Panc1 (cell line): ENCODE measurements at regions not wholly inside any gene's neighbourhood (a gene's known extent, or its start where the extent isn't known, plus 50 kb on each side); places are given as distances from the start of the nearest gene placed in this dataset.

Experiments used
- ATAC-seq: fragments of 200-7000 bp; cut with Tn5 transposase; 2 replicates; pipeline ENCODE4 v1.9.1; 2020; ENCODE audit warnings: mild to moderate bottlenecking, moderate library complexity
- BruUV-seq: library from RNA; stranded (reverse); fragments of 400-500 nt; replicated peaks from 2 replicates; lab custom pipeline; 2021; lab: Mats Ljungman, UMichigan
- CTCF ChIA-PET: fragments of 300-600 bp; sonication (Branson Sonifier 250); formaldehyde crosslinking; loops from one replicate; lab custom pipeline; 2022; ENCODE audit warnings: antibody characterized with exemption; lab: Charles Lee
- POLR2A ChIA-PET: fragments of 300-600 bp; sonication (Branson Sonifier 250); formaldehyde crosslinking; loops from one replicate; lab custom pipeline; 2022; ENCODE audit warnings: antibody characterized with exemption; lab: Charles Lee
- DNase-seq: peaks from one replicate; pipeline ENCODE4 v3.0.0-alpha.2; 2010; ENCODE audit warnings: low read depth, low spot score
- H3K27ac ChIP-seq: 2 replicates; pipeline ENCODE4 v1.5.1; 2011; ENCODE audit warnings: mild to moderate bottlenecking, low read length, inconsistent platforms
- H3K27me3 ChIP-seq: fragments of 200-500 bp; sonication (Bioruptor generic); 2 replicates; pipeline ENCODE4 v1.6.0; 2014; ENCODE audit warnings: low read length, inconsistent platforms; ENCODE audit not compliant: control insufficient read depth, insufficient read depth
- H3K36me3 ChIP-seq: fragments of 200-500 bp; sonication (Bioruptor generic); 2 replicates; pipeline ENCODE4 v1.5.1; 2014; ENCODE audit warnings: inconsistent platforms, mild to moderate bottlenecking, low read length, moderate library complexity; ENCODE audit not compliant: control insufficient read depth, insufficient read depth
- H3K4me1 ChIP-seq: 2 replicates; pipeline ENCODE4 v1.5.1; 2011; ENCODE audit warnings: inconsistent platforms, mild to moderate bottlenecking, low read length, moderate library complexity; ENCODE audit not compliant: control insufficient read depth, insufficient read depth
- H3K4me3 ChIP-seq, 2 experiments: 2 replicates each; pipeline ENCODE4 v1.5.1; 2011 to 2012; ENCODE audit warnings: low read depth in 2 of 2, low read length in 2 of 2, mild to moderate bottlenecking in 2 of 2, inconsistent platforms in 1 of 2, moderate library complexity in 1 of 2
- H3K9me3 ChIP-seq: fragments of 200-500 bp; sonication (Bioruptor generic); 2 replicates; pipeline ENCODE4 v1.5.1; 2014; ENCODE audit warnings: low read depth, mild to moderate bottlenecking, inconsistent platforms, low read length, moderate library complexity; ENCODE audit not compliant: control insufficient read depth, insufficient read depth
- POLR2AphosphoS5 ChIP-seq: IDR thresholded peaks from 2 replicates; pipeline ENCODE4 v1.6.1; 2012; ENCODE audit warnings: mild to moderate bottlenecking, low read depth, low read length, moderate library complexity
- SIN3A ChIP-seq: IDR thresholded peaks from 2 replicates; pipeline ENCODE4 v1.6.1; 2012; ENCODE audit warnings: low read depth, mild to moderate bottlenecking, low read length, moderate library complexity, borderline replicate concordance; ENCODE audit not compliant: insufficient read depth
- TCF7L2 ChIP-seq: IDR thresholded peaks from 2 replicates; pipeline ENCODE4 v1.6.1; 2011; ENCODE audit warnings: mild to moderate bottlenecking, low read depth, low read length, inconsistent platforms
- in situ Hi-C: cut with HindIII; loops from 2 replicates; pipeline ENCODE4 v1.10.0; 2016; ENCODE audit warnings: low sequenced_read_pairs, low pct_unique_long_range_greater_than_20kb
- intact Hi-C: fragments of 100-400 bp; cut with micrococcal nuclease; formaldehyde crosslinking; loops from one replicate; pipeline ENCODE4 v1.10.0; 2022; ENCODE audit not compliant: unreplicated experiment
- TF ChIP-seq, protein P1 (sequence below): fragments of 450-650 bp; IDR thresholded peaks from 2 replicates; pipeline ENCODE4 v1.5.1; 2017; ENCODE audit warnings: mild to moderate bottlenecking
- TF ChIP-seq, protein P2 (sequence below), 2 experiments: IDR thresholded peaks; 2 replicates each; pipeline ENCODE4 v1.6.1; 2011 to 2012; ENCODE audit warnings: low read depth in 2 of 2, control low read depth in 1 of 2, low read length in 1 of 2, mild to moderate bottlenecking in 1 of 2, moderate library complexity in 1 of 2; ENCODE audit not compliant: insufficient read depth in 1 of 2

DNA sequence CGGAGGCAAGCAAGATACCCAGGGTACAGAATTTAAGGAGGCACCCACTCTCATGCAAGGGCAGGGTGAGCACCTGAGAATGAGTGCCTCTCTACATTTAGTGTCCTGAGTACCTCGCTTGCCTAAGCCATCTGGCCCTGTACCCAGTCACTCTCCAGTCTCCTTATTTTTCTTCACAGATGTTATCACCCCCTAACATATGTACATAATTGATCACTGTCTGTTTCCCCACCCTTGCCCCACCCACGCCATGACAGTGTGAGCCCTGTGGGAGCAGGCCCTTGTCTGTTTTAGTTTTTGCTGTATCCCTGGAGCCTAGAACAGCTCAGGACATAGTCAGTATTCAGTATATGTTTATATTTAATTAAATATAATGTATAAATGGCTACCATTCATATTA lies 113.6 kb downstream of the SPRY1 start:
- H3K36me3 ChIP-seq, result no peaks in the 10 kb centered on the region
- DNase-seq, result no peak
- H3K4me3 ChIP-seq, result no peak overlapping the region
- ChIA-PET CTCF (no interaction called here), POLR2A (no interaction called here)
- H3K9me3 ChIP-seq, result no peaks in the 10 kb centered on the region
- ATAC-seq, result no peak
- no TSS peak for BruUV-seq
- peak overlapping the region; percentile 96 for H3K27ac ChIP-seq
- TF ChIP-seq POLR2AphosphoS5 (no peak), TCF7L2 (no peak), SIN3A (no peak)
- TF ChIP-seq, protein P1, sequence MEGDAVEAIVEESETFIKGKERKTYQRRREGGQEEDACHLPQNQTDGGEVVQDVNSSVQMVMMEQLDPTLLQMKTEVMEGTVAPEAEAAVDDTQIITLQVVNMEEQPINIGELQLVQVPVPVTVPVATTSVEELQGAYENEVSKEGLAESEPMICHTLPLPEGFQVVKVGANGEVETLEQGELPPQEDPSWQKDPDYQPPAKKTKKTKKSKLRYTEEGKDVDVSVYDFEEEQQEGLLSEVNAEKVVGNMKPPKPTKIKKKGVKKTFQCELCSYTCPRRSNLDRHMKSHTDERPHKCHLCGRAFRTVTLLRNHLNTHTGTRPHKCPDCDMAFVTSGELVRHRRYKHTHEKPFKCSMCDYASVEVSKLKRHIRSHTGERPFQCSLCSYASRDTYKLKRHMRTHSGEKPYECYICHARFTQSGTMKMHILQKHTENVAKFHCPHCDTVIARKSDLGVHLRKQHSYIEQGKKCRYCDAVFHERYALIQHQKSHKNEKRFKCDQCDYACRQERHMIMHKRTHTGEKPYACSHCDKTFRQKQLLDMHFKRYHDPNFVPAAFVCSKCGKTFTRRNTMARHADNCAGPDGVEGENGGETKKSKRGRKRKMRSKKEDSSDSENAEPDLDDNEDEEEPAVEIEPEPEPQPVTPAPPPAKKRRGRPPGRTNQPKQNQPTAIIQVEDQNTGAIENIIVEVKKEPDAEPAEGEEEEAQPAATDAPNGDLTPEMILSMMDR, result no peak
- TF ChIP-seq, protein P2, sequence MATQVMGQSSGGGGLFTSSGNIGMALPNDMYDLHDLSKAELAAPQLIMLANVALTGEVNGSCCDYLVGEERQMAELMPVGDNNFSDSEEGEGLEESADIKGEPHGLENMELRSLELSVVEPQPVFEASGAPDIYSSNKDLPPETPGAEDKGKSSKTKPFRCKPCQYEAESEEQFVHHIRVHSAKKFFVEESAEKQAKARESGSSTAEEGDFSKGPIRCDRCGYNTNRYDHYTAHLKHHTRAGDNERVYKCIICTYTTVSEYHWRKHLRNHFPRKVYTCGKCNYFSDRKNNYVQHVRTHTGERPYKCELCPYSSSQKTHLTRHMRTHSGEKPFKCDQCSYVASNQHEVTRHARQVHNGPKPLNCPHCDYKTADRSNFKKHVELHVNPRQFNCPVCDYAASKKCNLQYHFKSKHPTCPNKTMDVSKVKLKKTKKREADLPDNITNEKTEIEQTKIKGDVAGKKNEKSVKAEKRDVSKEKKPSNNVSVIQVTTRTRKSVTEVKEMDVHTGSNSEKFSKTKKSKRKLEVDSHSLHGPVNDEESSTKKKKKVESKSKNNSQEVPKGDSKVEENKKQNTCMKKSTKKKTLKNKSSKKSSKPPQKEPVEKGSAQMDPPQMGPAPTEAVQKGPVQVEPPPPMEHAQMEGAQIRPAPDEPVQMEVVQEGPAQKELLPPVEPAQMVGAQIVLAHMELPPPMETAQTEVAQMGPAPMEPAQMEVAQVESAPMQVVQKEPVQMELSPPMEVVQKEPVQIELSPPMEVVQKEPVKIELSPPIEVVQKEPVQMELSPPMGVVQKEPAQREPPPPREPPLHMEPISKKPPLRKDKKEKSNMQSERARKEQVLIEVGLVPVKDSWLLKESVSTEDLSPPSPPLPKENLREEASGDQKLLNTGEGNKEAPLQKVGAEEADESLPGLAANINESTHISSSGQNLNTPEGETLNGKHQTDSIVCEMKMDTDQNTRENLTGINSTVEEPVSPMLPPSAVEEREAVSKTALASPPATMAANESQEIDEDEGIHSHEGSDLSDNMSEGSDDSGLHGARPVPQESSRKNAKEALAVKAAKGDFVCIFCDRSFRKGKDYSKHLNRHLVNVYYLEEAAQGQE (IDR thresholded peaks at IDR 0.05; ENCODE audit: insufficient read depth in 1 of 2, low read depth in 2 of 2, low read length in 1 of 2), result no peak
- H3K27me3 ChIP-seq, result no peaks in the 10 kb centered on the region
- in situ Hi-C loops, result no loop called here
- H3K4me1 ChIP-seq, result peaks cover 27% of the 10 kb centered on the region
- intact Hi-C loops, result no loop called here

DNA sequence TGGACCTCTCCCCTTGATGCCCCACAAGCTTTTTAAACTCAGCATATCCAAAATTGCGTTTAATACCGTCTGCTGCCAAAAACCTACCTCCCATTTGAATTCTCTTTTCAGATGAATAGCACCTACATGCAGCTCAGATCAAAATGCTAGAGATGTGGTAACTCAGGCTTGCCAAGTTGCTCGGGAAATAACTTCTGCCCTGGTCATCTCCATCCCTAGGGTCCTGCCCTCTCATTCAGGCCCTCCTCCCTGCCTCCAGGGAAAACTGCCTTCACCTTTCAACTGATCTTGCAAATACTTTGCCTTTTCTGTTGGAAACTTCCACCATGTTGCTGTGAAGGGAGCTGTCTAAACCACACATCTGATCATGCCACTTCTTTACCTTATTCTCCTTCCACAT lies 114.1 kb downstream of the SPRY1 start:
- Histone ChIP-seq H3K27ac (peak overlapping the region; percentile 96), H3K27me3 (no peaks in the 10 kb centered on the region), H3K9me3 (no peaks in the 10 kb centered on the region), H3K4me1 (peaks cover 27% of the 10 kb centered on the region), H3K4me3 (no peak overlapping the region), H3K36me3 (no peaks in the 10 kb centered on the region)
- ChIA-PET POLR2A (no interaction called here), CTCF (no interaction called here)
- intact Hi-C loops (no loop called here), in situ Hi-C loops (no loop called here)
- DNase-seq, result no peak
- no TSS peak for BruUV-seq
- no peak for ATAC-seq
- TF ChIP-seq, protein P1, result no peak
- TF ChIP-seq SIN3A (no peak), POLR2AphosphoS5 (no peak), TCF7L2 (no peak)
- TF ChIP-seq, protein P2 (IDR thresholded peaks at IDR 0.05; ENCODE audit: insufficient read depth in 1 of 2, low read depth in 2 of 2, low read length in 1 of 2), result no peak
